AG04449 (cell line): ENCODE measurements at regions not wholly inside any gene's neighbourhood (a gene's known extent, or its start where the extent isn't known, plus 50 kb on each side); places are given as distances from the start of the nearest gene placed in this dataset.
"Not testable (repeated sequence)": the region's sequence is repeated elsewhere in the genome, so short reads cannot be mapped to it uniquely, and the experiment has no call there.

Experiments used
- CTCF ChIA-PET: fragments of 350-600 bp; formaldehyde crosslinking; extraction: SDS; loops from one replicate; lab custom pipeline; 2021; ENCODE audit warnings: antibody characterized with exemption; lab: Yijun Ruan, JAX
- POLR2A ChIA-PET: fragments of 400-600, 350-600 bp; formaldehyde crosslinking; extraction: SDS; loops from one replicate; lab custom pipeline; 2020; ENCODE audit warnings: antibody characterized with exemption, inconsistent platforms; lab: Yijun Ruan, JAX
- DNase-seq: peaks from one replicate; pipeline ENCODE4 v3.0.0-alpha.2; 2010; ENCODE audit warnings: low read depth, low spot score
- H3K4me3 ChIP-seq: 2 replicates; pipeline ENCODE4 v1.5.1; 2011; ENCODE audit warnings: low read depth, mild to moderate bottlenecking, control low read depth, low read length
- TF ChIP-seq, protein P1 (sequence below): IDR thresholded peaks from one replicate; pipeline ENCODE4 v1.5.1; 2011; ENCODE audit warnings: mild to moderate bottlenecking, moderate library complexity, low read length, control low read depth, inconsistent platforms; ENCODE audit not compliant: insufficient read depth; ENCODE audit errors: missing control alignments

DNA sequence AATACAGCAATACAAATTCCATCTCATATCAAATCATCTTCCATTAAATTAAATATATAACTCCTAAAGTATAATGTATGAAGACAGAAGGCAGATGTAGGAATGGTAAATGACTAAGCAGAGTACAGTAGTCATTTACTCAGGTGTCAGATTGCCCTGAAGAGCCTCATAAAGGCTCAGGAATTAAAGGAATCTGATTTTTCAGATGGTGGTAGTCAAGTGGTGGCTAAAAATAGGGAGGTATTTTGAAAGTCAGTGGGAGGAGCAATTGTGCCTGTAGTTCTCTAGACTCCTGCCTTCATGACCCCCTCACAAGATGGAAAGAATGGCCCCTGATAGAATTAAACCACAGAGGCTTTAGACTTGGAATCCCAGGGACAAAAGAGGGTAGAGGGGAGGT, 142.7 kb upstream of the SYNPR start:
- CTCF ChIA-PET, result no interaction called here

DNA sequence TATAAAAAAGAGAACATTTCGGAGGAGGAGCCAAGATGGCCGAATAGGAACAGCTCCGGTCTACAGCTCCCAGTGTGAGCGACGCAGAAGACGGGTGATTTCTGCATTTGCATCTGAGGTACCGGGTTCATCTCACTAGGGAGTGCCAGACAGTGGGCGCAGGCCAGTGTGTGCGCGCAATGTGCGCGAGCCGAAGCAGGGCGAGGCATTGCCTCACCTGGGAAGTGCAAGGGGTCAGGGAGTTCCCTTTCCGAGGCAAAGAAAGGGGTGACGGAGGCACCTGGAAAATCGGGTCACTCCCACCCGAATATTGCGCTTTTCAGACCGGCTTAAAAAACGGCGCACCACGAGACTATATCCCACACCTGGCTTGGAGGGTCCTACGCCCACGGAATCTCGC, 141.9 kb upstream of the SYNPR start:
- CTCF ChIA-PET, POLR2A ChIA-PET, DNase-seq, H3K4me3 ChIP-seq: not testable (repeated sequence)

More for the DNA sequence above, 142.7 kb upstream of the SYNPR start:
- POLR2A ChIA-PET, result no interaction called here
- no peak for DNase-seq
- no peak overlapping the region for H3K4me3 ChIP-seq
- TF ChIP-seq, protein P1, sequence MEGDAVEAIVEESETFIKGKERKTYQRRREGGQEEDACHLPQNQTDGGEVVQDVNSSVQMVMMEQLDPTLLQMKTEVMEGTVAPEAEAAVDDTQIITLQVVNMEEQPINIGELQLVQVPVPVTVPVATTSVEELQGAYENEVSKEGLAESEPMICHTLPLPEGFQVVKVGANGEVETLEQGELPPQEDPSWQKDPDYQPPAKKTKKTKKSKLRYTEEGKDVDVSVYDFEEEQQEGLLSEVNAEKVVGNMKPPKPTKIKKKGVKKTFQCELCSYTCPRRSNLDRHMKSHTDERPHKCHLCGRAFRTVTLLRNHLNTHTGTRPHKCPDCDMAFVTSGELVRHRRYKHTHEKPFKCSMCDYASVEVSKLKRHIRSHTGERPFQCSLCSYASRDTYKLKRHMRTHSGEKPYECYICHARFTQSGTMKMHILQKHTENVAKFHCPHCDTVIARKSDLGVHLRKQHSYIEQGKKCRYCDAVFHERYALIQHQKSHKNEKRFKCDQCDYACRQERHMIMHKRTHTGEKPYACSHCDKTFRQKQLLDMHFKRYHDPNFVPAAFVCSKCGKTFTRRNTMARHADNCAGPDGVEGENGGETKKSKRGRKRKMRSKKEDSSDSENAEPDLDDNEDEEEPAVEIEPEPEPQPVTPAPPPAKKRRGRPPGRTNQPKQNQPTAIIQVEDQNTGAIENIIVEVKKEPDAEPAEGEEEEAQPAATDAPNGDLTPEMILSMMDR, result no peak

DNA sequence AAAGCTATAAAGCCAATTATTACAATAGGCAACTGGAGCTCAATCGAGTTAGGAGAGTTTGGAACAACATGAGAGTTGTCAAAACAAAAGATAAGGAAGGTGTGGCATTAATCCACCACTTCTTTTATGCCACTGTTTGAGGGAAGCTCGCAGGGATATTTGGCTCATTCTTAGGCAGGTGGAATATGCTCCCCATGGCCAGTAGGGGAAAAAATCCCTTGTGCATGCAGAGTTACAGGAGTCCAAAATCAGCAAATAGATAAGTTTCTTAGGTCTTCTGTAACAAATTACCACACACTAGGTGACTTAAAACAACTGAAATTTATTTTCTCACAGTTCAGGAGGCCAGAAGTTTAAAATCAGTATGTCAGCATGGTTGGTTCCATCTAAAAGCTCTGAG, 135.4 kb upstream of the SYNPR start:
- H3K4me3 ChIP-seq, result no peak overlapping the region
- CTCF ChIA-PET, result no interaction called here
- no peak for DNase-seq
- TF ChIP-seq, protein P1, result no peak
- POLR2A ChIA-PET, result no interaction called here

DNA sequence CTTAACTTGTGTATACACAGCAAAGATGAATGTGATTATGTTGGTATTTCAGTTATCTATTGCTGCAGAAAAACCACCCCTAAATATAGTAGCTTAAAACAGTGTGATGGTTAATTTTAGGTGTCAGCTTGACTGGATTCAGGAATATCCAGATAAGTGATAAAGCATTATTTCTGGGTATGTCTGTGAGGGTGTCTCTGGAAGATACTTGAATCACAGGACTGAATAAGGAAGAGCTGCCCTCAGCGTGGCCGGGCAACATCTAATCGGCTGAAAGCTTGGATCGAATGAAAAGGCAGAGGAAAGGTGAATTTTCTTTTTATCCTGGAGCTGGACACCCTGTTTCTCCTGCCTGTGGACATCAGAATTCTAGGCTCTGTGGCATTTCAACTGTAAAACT, 132.0 kb upstream of the SYNPR start:
- TF ChIP-seq, protein P1, result no peak
- H3K4me3 ChIP-seq, result no peak overlapping the region
- DNase-seq, result no peak
- ChIA-PET CTCF (no interaction called here), POLR2A (no interaction called here)

DNA sequence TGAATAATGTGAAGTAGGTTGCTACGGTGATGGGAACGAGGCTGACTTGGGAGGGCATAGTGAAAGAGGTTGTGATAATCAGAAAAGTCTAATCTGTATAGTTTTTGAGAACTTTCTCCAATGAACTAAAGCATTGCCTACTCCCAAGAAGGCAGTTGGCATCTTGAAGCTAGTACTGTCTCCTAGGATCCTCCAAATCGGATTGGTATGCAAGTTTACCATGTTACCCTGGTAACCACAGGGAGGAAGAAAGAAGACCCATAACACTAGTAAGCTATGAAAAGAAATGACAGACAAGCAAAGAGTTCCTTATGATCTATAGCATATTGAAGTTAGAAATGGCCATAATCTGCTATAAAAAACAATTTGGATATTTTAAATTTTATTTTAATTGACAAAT, 127.2 kb upstream of the SYNPR start:
- ChIA-PET CTCF (no interaction called here), POLR2A (no interaction called here)
- DNase-seq, result no peak
- no peak overlapping the region for H3K4me3 ChIP-seq
- TF ChIP-seq, protein P1, result no peak

DNA sequence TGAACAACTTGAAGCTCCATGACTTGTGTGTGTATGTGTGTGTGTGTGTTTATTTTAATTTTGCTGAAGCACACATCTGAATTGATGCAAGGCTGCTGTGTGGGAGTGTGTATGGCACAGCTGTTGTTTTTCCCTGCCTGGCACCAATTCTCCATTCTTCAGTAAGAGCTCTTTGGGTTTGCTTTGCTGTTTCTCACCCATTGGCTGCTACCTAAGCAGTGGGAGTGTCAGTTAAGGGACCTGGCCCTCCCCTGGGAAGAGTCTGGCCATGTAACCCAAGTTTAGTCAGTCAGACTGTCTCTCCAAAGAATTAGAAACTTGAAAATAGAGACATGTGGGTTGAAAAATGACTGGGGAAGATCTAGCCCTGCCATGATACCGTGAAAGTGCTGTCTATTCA, 126.2 kb upstream of the SYNPR start:
- DNase-seq, result no peak
- POLR2A ChIA-PET, result no interaction called here
- CTCF ChIA-PET, result no interaction called here
- TF ChIP-seq, protein P1, result no peak
- H3K4me3 ChIP-seq, result no peak overlapping the region

DNA sequence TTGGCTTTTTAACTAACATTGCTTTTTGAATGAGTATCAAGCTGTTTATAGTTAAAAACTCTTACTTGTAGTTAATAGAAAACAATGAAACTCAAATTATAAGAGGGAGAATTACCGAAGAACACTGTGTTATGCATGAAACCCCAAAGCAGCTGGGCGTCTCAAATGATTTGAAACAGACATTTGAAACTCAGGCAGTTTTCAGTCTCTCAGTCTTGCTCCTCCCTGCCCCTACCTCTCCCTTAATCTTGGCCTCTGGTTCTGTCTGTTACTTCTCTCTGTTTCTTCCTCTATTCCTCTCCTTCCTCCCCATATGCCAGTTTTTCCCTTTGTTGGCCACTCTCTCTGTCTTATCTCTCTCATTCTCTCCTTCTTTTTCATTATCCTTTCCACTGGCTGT, 118.3 kb upstream of the SYNPR start:
- no peak overlapping the region for H3K4me3 ChIP-seq
- POLR2A ChIA-PET, result no interaction called here
- CTCF ChIA-PET, result no interaction called here
- TF ChIP-seq, protein P1, result no peak
- no peak for DNase-seq
